GF-D8 (cell line): ENCODE measurements at regions not wholly inside any gene's neighbourhood (a gene's known extent, or its start where the extent isn't known, plus 50 kb on each side); places are given as distances from the start of the nearest gene placed in this dataset.

Experiments
- DNase-seq: peaks from one replicate; lab custom pipeline; 2025; lab: John Stamatoyannopoulos, UW

DNA sequence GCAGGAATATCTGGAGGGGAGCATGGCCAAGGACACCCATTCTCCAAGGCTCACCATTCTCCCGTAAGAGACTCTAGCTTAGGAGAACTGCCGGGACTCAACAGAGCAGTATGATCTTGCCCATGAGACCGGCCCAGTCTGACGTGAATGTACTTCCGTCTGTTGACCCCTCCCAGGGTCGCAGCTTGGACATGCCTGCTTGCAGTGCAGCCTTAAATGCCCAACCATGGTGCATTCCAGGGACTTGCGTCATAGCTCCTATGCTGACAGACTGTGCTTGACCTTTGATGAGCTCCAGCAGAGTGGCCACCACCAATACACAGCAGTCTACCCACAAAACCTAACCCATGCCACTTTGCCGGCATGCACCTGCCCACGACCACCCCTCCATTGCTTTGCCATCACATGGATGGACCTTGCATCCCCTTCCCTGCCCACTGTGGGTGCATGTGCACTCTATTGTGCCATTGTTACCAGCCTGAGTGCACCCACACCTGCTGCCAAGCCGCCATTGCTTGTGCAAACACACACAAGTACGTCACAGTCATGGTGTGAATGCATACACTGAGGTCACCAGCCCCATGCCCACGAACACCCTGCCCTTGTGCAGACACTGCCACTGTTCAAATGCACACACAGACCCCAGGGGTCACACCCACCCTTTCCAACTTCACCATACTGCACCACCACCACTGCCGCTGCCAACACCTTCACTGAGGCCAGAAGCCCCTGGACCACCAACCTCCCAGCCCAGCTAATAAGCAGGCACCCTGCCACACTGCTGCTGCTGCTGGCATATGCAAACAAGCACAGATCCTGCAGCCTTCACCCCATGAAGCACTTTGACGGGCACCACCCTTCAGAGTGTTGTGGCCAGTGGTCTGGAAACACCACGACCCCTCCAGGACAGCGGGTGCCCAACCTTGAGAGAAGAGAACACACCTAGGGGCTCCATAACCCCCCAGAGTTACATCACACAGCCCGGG lies 1141.3 kb downstream of the BRINP3 start:
- no peak for DNase-seq

- DNase-seq, result no peak
Observed at GRCh38 chr1:189349607-189350006, 1128.1 kb downstream of the BRINP3 start.

GRCh38 chr1:189350983-189351616 lies 1126.6 kb downstream of the BRINP3 start:
- no peak for DNase-seq

GRCh38 chr1:189351960-189352359 lies 1125.7 kb downstream of the BRINP3 start:
- no peak for DNase-seq

GRCh38 chr1:189356206-189356605 lies 1121.5 kb downstream of the BRINP3 start:
- no peak for DNase-seq

DNA sequence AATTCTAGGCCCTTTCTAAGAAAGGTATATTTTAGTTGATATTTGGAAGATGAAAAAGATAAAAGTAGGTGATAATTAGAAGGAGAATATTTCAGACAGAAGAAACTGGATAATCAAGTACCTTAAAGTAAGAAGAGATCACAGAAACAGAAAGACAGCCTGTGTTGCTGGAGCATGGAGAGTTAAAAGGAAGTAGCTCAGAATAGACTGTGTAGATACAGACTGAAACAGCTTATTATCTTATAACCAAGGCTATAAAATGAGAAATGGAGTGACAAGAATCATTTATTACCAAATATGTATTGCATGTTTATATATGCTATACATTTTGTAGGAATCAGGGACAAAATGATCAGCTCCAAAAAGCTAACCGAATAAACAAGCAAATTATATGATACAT lies 1120.3 kb downstream of the BRINP3 start:
- no peak for DNase-seq

- no peak for DNase-seq
Observed at GRCh38 chr1:189369612-189370011, 1108.1 kb downstream of the BRINP3 start.

GRCh38 chr1:189374816-189375215 lies 1102.8 kb downstream of the BRINP3 start:
- DNase-seq, result no peak

DNA sequence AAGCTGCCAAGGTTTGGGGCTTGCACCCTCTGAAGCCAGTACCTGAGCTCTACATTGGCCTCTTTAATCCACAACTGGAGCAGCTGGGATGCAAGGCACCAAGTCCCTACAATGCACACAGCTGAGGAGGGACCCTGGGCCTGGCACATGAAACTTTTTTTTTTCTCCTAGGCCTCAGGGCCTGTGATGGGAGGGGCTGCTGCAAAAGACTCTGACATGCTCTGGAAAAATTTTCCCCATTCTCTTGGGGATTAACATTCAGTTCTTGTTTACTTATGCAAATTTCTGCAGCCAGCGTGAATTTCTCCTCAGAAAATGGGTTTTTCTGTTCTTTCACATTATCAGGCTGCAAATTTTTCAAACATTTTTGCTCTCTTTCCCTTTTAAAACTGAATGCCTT lies 1072.2 kb downstream of the BRINP3 start:
- DNase-seq, result no peak

DNA sequence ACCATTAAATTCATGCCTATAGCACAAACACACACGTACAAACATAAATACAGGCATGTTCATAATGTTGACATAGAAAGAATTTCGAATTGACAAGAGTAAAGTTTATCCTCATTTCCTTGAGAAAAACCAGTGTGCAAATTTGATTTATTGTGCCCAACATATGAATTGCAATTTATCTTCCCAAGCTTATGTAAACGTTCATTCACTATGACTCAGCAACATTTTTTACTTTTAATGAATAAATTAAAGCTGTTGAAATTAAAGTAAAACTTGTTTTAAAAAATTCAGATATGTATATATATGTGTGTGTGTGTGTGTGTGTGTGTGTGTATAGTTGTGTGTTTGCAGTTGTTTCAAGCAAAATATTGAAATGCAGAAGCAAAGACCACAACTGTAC lies 1067.9 kb downstream of the BRINP3 start:
- no peak for DNase-seq

DNA sequence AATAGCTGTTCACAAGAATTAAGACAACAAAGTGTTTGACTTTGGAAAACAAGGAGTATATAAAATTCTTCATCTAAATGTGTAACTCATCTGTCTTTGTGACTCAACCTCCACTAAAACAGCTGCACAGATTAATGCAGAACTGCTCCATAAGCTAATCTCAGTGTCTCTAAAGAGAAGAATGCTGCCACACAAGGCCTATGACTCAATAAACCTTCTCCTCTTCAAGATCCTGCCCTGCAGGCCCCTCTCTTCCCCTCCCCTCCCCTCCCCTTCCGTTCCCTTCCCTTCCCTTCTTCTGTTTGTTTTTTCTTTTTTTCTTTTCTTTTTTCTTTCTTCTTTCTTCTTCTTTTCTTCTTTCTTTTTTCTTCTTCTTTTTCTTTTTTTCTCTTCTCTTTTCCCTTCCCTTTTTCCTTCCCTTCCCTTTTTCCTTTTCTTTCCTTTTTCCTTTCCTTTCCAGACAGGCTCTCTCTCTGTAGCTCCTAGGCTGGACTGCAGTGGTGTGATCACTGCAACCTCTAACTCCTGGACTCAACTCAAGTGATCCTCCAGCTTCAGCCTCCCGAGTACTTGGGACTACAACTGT lies 1052.8 kb downstream of the BRINP3 start:
- DNase-seq, result no peak

DNA sequence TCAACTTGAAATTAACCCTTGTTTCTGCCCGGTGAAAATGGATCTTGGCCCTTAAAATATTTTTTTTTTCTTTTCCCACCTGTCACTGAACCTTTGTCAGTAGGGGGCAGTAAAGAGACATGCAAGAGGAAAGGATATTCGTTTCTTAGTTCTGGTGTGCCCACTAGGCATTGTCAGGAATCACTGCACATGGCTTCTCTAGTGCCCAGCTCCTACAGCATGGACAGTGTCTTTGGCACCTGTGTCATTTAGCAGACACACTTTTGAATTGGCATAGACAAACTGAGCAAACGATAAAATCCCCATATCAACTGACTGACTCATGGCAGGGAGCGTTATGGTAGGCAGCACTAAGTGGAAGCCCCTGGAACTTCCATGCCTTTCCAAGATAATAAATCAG lies 1048.1 kb downstream of the BRINP3 start:
- no peak for DNase-seq

DNA sequence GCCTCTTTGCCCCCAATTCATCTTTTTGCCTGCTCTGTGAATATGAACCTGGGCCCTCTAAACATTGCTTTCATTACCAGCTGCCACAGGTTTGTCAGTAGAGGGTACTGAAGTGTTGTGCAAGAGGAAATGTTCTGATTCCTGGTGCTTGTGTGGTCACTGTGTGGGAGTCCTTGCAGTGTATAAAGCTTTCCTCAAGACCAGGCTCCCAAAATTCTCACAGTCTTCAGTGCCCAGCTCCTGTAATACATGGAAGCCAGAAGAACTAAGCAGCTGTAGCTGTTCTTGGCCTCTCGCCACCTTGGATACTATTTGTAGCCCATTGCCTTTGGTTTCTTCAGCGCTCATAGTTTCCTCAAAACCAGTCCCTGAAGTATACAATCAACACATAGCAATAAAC lies 1046.2 kb downstream of the BRINP3 start:
- no peak for DNase-seq

- DNase-seq, result no peak
Observed at GRCh38 chr1:189432753-189433152, 1044.9 kb downstream of the BRINP3 start.

DNA sequence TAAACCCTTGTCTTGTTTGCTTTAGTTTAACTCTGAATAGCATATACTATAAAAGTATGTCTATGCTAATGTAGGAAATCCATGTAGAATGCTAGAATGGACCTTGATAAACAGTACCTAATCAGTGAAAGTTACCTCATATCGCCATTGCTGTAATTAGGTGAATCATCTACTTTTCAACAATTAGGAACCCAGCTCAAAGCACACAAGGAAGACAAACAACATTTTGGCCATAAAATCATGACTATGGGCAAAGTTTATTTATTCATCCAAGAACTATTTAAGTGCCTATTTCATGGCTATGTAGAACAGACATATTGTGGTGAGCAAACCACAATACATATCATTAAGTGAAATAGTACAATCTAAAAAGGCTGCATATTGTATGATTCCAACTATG lies 1043.2 kb downstream of the BRINP3 start:
- no peak for DNase-seq

- DNase-seq, result no peak
Observed at GRCh38 chr1:189435398-189435797, 1042.3 kb downstream of the BRINP3 start.

DNA sequence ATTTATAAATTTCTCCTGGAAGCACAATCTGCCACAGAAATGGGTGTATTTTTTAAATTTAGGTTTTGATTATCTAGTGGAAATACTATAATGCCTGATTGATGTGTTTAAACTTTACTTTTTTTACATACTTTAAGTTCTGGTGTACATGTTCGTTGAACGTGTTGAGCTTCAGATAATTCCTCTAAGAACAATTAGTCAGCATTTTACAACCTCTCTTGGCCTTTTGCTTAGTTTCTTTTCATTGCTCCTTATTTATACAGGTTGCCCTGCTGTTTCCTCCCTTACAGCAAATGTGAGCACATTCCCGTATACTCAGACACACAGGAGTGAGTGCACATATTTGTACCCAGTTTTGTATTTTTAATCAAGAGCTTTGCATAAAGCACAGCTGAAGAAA lies 1038.9 kb downstream of the BRINP3 start:
- DNase-seq, result no peak

GRCh38 chr1:189463166-189463565 lies 1014.5 kb downstream of the BRINP3 start:
- no peak for DNase-seq

DNA sequence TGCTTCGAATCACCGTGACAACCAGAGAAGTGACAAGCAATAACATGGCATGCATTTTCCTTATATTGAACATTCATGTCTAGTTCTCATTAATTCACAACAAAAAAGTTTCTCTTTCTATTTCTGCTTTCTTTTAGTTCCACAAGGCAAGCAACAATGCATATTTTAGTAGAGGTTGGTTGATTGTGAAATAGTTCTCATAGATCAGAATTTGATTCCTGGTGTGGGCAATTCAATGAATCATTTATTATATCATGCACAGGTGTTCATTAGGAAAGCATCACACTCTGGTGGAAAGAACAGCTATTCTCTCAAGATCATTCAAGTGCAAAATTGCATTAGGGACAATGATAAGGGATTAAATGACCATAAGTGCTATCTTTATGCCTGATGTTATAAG lies 980.9 kb downstream of the BRINP3 start:
- DNase-seq, result no peak

GRCh38 chr1:189499736-189500135 lies 977.9 kb downstream of the BRINP3 start:
- DNase-seq, result no peak

DNA sequence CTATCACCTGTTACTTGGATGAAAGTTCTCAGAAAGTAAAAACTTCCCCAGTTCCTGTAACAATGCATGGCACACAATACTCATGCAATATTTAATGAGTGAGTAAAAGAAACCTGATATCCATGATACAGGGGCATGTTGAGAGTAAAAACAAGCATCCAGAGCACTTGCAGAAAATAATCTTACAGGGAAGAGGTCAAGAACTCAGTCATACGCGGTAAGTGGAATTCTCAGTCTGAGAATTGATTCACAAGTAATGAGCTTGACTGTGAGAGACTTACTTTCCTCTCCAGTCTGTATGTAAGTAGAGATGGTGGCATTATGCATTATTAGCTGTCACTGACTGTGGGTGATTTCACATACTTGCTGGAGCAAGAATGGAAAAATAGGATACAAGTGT lies 976.9 kb downstream of the BRINP3 start:
- DNase-seq, result no peak

DNA sequence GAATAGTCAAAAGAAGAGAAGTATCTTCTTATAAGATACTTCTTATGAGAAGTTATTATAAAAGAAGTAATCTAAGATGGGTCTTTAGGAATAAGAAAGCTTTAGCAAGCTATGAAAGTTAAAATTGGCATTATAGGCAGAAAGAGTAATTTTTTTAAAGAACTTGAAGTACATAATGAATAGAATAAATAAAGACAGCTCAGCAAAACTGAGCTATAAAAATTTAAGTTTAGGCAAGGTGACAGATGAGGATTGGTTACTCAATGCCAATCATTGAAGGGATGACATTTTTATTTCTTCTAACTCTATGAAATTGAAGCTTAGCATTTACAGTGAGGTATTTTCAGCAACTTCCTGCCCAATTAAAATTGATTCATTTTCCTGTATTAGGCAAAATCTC lies 966.8 kb downstream of the BRINP3 start:
- DNase-seq, result no peak

GRCh38 chr1:189513091-189513490 lies 964.6 kb downstream of the BRINP3 start:
- DNase-seq, result no peak
